Endothelial cell (in vitro differentiated cells): ENCODE measurements at regions not wholly inside any gene's neighbourhood (a gene's known extent, or its start where the extent isn't known, plus 50 kb on each side); places are given as distances from the start of the nearest gene placed in this dataset.
A peak's percentile ranks its signal among the peaks of the same experiment; 100 is the strongest.

Experiments
- DNase-seq: peaks from one replicate; pipeline ENCODE4 v3.0.0; 2021; ENCODE audit warnings: low spot score
- H3K27ac Mint-ChIP-seq: one replicate; pipeline ENCODE4 v1.8.0; 2021; ENCODE audit warnings: mixed read lengths, inconsistent platforms; ENCODE audit not compliant: unreplicated experiment
- H3K27me3 Mint-ChIP-seq: one replicate; pipeline ENCODE4 v1.8.0; 2021; ENCODE audit warnings: mild to moderate bottlenecking, moderate library complexity, mixed read lengths, inconsistent platforms; ENCODE audit not compliant: unreplicated experiment
- H3K36me3 Mint-ChIP-seq: one replicate; pipeline ENCODE4 v1.8.0; 2021; ENCODE audit warnings: mild to moderate bottlenecking, low read depth, mixed read lengths, inconsistent platforms; ENCODE audit not compliant: unreplicated experiment
- H3K4me1 Mint-ChIP-seq: one replicate; pipeline ENCODE4 v1.8.0; 2021; ENCODE audit warnings: mild to moderate bottlenecking, mixed read lengths, inconsistent platforms; ENCODE audit not compliant: unreplicated experiment
- H3K4me3 Mint-ChIP-seq: one replicate; pipeline ENCODE4 v1.8.0; 2021; ENCODE audit warnings: mild to moderate bottlenecking, mixed read lengths, inconsistent platforms; ENCODE audit not compliant: unreplicated experiment
- H3K9me3 Mint-ChIP-seq: one replicate; pipeline ENCODE4 v1.8.0; 2021; ENCODE audit warnings: mixed read lengths, inconsistent platforms; ENCODE audit not compliant: unreplicated experiment
- TF ChIP-seq, protein P1 (sequence below): fragments of 200-600 bp; sonication (generic); IDR thresholded peaks from one replicate; pipeline ENCODE4 v1.5.0; 2021; ENCODE audit warnings: antibody characterized with exemption; ENCODE audit not compliant: unreplicated experiment

DNA sequence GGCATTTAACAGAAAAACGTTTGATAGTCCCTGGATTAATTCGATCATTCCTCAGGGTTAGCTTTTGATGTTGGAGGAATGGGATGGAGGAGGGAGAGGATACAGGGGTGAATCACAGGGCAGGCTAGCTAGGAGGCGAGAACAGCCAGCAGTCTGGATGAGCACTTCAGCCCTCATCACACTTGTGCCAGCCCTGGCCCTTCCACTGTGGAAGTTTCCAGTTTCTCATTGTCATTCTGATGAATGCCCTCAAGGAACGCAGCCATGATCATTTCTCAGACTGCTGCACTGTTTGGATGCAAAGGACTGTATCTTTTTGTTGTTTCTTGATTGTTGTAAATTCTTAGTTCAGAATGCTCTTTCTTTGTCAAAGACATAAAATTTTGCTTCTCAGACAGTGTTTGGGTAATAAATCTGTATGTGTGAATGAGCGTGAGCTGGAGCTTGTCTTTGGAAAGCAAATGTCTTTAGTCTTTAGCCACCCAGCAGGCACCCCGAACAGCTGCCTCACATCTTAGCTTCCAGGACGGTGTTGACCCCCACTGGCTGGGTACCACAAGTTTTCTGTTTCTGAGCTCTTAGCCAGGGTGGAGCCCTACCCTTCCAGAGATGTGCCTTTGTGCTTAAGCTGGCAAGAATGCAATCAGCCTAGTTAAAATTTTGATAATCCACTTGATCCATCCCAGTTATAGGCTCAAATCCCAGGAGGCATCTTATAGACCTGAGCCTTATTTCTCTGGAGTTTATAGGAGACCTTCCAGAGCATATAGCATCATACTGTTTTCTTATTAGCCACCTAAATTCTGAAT lies 121.1 kb downstream of the PDCD6IP start:
- Mint-ChIP-seq H3K27me3 (no peaks in the 10 kb centered on the region), H3K9me3 (peaks cover 4% of the 10 kb centered on the region), H3K27ac (no peak overlapping the region), H3K36me3 (no peaks in the 10 kb centered on the region), H3K4me1 (peaks cover 8% of the 10 kb centered on the region), H3K4me3 (no peak overlapping the region)
- TF ChIP-seq, protein P1, sequence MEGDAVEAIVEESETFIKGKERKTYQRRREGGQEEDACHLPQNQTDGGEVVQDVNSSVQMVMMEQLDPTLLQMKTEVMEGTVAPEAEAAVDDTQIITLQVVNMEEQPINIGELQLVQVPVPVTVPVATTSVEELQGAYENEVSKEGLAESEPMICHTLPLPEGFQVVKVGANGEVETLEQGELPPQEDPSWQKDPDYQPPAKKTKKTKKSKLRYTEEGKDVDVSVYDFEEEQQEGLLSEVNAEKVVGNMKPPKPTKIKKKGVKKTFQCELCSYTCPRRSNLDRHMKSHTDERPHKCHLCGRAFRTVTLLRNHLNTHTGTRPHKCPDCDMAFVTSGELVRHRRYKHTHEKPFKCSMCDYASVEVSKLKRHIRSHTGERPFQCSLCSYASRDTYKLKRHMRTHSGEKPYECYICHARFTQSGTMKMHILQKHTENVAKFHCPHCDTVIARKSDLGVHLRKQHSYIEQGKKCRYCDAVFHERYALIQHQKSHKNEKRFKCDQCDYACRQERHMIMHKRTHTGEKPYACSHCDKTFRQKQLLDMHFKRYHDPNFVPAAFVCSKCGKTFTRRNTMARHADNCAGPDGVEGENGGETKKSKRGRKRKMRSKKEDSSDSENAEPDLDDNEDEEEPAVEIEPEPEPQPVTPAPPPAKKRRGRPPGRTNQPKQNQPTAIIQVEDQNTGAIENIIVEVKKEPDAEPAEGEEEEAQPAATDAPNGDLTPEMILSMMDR: no peak
- no peak for DNase-seq

DNA sequence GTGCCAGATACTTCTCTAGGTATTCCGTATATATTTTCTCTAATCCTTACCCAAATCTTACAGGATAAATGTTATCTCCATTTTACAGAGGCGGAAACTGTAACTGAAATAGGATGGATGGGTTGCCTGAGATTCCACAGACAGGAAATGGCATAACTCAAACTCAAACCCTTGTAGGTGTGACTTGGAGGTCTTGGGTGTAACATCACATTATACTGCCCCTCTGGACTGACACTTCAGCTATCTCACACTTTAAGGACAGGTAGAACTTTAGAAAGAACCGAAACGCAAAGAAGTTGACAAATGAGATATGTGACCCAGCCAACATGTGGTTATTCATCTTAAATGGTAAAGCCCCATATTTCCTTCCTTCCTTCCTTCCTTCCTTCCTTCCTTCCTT lies 122.1 kb downstream of the PDCD6IP start:
- no peak for DNase-seq
- no peaks in the 10 kb centered on the region for H3K36me3 Mint-ChIP-seq
- H3K4me3 Mint-ChIP-seq: no peak overlapping the region
- peaks cover 4% of the 10 kb centered on the region for H3K9me3 Mint-ChIP-seq
- H3K4me1 Mint-ChIP-seq: peaks cover 8% of the 10 kb centered on the region
- no peaks in the 10 kb centered on the region for H3K27me3 Mint-ChIP-seq
- TF ChIP-seq, protein P1: no peak
- peak overlapping the region; percentile 24 for H3K27ac Mint-ChIP-seq

DNA sequence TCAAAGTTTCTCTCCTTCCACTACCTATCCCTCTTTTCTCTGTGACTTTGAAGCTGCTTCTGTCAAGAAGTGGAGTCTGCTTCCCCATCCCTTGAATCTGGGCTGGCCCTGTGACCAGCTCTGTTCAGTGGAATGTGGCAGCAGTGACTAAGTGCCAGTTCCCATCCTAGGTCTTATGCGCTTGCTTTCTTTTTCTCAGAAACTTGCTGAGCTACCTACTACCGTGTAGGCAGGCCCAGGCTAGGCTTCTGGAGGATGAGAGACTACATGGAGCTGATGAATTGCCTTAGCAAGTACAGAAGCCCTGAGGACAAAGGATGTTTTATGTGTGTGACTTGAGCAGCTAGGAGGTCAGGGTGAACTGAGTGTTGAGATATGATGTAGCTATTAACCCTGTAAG lies 123.2 kb downstream of the PDCD6IP start:
- H3K4me3 Mint-ChIP-seq: no peak overlapping the region
- H3K9me3 Mint-ChIP-seq: peaks cover 4% of the 10 kb centered on the region
- H3K36me3 Mint-ChIP-seq: no peaks in the 10 kb centered on the region
- H3K27ac Mint-ChIP-seq: no peak overlapping the region
- peaks cover 8% of the 10 kb centered on the region for H3K4me1 Mint-ChIP-seq
- H3K27me3 Mint-ChIP-seq: no peaks in the 10 kb centered on the region
- TF ChIP-seq, protein P1: no peak
- no peak for DNase-seq

DNA sequence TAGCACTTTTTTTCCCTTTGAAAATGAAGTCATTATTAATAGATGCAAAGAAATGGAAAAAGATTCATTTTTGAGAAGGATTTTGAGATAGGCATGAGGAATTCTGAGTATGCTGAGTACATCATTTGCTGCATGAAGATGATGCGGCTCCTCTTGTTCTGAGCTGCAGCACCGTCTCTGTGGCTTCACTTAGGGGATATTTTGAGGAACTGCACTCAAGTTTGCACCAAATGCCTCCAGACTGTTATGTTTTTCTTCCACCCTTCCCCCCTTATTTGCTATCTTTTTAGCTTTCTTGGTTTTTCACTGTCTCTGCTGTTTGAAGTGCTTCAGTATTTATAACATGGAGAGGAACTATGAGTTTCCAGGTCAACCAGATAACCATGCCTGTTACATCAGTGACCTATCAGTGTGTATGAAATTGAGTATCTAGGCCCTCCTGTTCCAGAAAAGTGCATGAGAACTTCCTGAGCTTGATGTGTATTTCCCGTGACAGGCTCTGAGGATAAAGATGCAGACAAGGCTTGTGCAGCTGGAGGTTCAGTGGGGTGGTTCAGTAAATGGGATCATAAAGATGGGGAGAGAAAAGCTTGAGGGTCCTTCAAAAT lies 128.7 kb downstream of the PDCD6IP start:
- TF ChIP-seq, protein P1: no peak
- H3K4me3 Mint-ChIP-seq: no peak overlapping the region
- H3K36me3 Mint-ChIP-seq: no peaks in the 10 kb centered on the region
- no peaks in the 10 kb centered on the region for H3K4me1 Mint-ChIP-seq
- H3K27me3 Mint-ChIP-seq: no peaks in the 10 kb centered on the region
- no peak overlapping the region for H3K27ac Mint-ChIP-seq
- DNase-seq: no peak
- no peaks in the 10 kb centered on the region for H3K9me3 Mint-ChIP-seq

DNA sequence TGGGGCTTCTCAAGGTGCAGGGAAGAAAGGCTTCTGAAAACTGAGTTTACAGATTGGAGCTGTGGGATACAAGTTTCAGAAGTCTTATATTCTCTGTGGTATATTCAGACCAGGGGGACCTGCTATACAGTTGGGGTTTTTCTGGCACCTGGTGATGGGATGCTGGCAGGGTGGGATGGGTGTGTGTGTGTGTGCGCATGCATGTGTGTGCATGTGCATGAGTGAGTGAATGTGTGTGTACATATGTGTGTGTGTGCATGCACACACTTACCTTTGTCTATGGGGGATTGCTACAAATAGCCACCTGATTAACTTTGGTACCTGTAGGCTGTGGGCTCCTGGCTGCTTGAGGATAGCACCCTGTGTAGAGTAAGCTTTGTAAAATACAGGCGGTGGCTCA lies 131.4 kb downstream of the PDCD6IP start:
- Mint-ChIP-seq H3K36me3 (no peaks in the 10 kb centered on the region), H3K27ac (no peak overlapping the region), H3K4me1 (no peaks in the 10 kb centered on the region), H3K9me3 (no peaks in the 10 kb centered on the region), H3K4me3 (no peak overlapping the region), H3K27me3 (no peaks in the 10 kb centered on the region)
- TF ChIP-seq, protein P1: no peak
- DNase-seq: no peak
